HG03354 (cell line): ENCODE measurements at regions not wholly inside any gene's neighbourhood (a gene's known extent, or its start where the extent isn't known, plus 50 kb on each side); places are given as distances from the start of the nearest gene placed in this dataset.
"Not testable (repeated sequence)": the region's sequence is repeated elsewhere in the genome, so short reads cannot be mapped to it uniquely, and the experiment has no call there.

Source experiments
- ATAC-seq: cut with Tn5 transposase; IDR thresholded peaks from one replicate; pipeline ENCODE4 v1.9.1; 2021; ENCODE audit warnings: mild to moderate bottlenecking; ENCODE audit not compliant: unreplicated experiment, poor library complexity, severe bottlenecking

- no peak for ATAC-seq
These were observed 403.7 kb downstream of the SLC6A15 start for GRCh38 chr12:84508851-84509260.

GRCh38 chr12:84507956-84508850, 404.4 kb downstream of the SLC6A15 start:
- ATAC-seq, result peak; percentile 71

GRCh38 chr12:84506282-84506681, 406.3 kb downstream of the SLC6A15 start:
- no peak for ATAC-seq

- ATAC-seq, result peak; percentile 72
These were observed 409.5 kb downstream of the SLC6A15 start for GRCh38 chr12:84502907-84503787.

- ATAC-seq, result no peak
These were observed 410.3 kb downstream of the SLC6A15 start for GRCh38 chr12:84502180-84502860.

- ATAC-seq, result peak; percentile 54
These were observed 414.8 kb downstream of the SLC6A15 start for GRCh38 chr12:84497819-84498218.

- ATAC-seq, result no peak
These were observed 416.9 kb downstream of the SLC6A15 start for GRCh38 chr12:84495711-84496110.

- ATAC-seq, result no peak
These were observed 420.2 kb downstream of the SLC6A15 start for GRCh38 chr12:84492351-84492883.

GRCh38 chr12:84484798-84485197, 427.8 kb downstream of the SLC6A15 start:
- ATAC-seq, result no peak

- ATAC-seq, result no peak
These were observed 431.8 kb downstream of the SLC6A15 start for GRCh38 chr12:84480803-84481202.

- no peak for ATAC-seq
These were observed 442.2 kb downstream of the SLC6A15 start for GRCh38 chr12:84470361-84470760.

GRCh38 chr12:84464616-84465015, 448.0 kb downstream of the SLC6A15 start:
- no peak for ATAC-seq

- no peak for ATAC-seq
These were observed 448.7 kb downstream of the SLC6A15 start for GRCh38 chr12:84463741-84464495.

- ATAC-seq, result no peak
These were observed 457.0 kb downstream of the SLC6A15 start for GRCh38 chr12:84455598-84455997.

GRCh38 chr12:84446478-84446877, 466.1 kb downstream of the SLC6A15 start:
- not testable (repeated sequence) for ATAC-seq

GRCh38 chr12:84436134-84436533, 476.5 kb downstream of the SLC6A15 start:
- no peak for ATAC-seq

GRCh38 chr12:84435682-84436081, 476.9 kb downstream of the SLC6A15 start:
- ATAC-seq, result no peak

GRCh38 chr12:84422340-84422739, 490.3 kb downstream of the SLC6A15 start:
- no peak for ATAC-seq

GRCh38 chr12:84421103-84421502, 491.5 kb downstream of the SLC6A15 start:
- no peak for ATAC-seq
